AG09319 (cell line): ENCODE measurements at regions not wholly inside any gene's neighbourhood (a gene's known extent, or its start where the extent isn't known, plus 50 kb on each side); places are given as distances from the start of the nearest gene placed in this dataset.

Experiments used
- DNase-seq: peaks from one replicate; pipeline ENCODE4 v3.0.0-alpha.2; 2010; ENCODE audit warnings: low read depth; ENCODE audit errors: extremely low read depth
- CTCF ChIP-seq: IDR thresholded peaks from 2 replicates; pipeline ENCODE4 v1.5.1; 2011; ENCODE audit warnings: low read depth, mild to moderate bottlenecking, inconsistent platforms, low read length, moderate library complexity

DNA sequence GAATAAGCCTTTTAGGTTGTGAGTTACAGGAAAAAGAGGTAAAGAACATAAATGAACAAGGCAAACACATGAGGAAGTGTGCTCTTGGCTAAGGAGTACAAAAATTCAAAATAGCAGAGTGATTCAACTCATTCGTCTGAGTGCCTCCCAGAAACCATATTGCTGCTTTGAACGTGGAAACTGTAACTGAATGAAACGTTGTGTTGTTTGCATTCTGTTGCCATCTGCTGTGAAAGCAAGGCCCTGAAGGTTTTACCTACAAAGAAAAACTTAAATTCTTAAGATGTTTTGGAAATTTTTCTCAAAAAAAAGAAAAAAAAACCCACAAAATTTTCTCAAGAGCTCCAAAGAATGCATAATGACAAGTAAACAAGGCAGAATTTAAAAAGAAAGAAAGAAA, 375.4 kb upstream of the HS3ST5 start:
- no peak for DNase-seq
- no peak for TF ChIP-seq CTCF

- TF ChIP-seq CTCF: no peak
- DNase-seq: no peak
These were observed 372.1 kb upstream of the HS3ST5 start for GRCh38 chr6:114714836-114715507.

DNA sequence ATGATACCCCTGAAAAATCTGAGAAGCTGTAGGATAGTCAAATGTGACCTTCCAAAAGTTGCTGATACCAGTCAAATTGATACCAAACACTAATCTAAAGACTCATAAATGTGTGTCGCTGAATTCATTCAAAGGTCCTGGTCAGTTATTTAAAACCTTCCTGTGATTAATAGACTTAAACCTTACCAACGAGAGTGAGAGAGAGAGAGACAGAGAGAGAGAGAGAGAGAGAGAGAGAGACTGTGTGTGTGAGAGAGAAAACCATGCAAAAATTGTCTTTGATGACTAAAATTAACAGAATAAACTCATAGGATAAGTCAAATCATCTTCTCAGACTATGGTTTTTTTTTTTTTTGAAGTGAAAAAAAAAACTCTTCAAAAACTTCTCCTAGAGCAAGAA, 370.9 kb upstream of the HS3ST5 start:
- no peak for TF ChIP-seq CTCF

GRCh38 chr6:114712129-114712662, 369.4 kb upstream of the HS3ST5 start:
- TF ChIP-seq CTCF: no peak
- no peak for DNase-seq

More for the DNA sequence above, 370.9 kb upstream of the HS3ST5 start:
- no peak for DNase-seq

DNA sequence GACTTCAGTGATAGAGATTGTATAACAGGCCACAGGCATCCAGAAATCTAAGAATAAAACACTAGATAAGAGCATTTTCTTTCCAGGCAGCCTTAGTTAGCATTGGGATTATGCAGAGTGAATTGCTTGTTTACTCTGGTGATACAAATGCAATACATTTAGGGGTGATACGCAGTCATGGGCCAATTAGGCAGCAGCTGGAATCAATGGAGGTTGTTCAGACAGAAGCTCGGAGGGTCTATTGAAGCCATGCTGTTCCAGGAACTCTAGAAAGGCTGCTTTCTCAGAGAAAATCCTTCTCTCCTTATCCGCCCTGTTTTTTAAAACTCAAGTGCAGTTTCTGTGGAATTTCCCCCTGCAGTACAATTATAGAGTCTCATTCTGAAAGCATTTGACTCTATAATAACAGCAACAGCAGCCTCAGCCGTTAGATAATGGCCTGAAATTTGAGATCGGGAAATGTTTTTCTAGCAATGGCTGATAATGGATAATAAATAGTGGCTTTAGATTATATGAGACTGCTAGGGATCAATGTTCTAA, 364.3 kb upstream of the HS3ST5 start:
- DNase-seq: no peak

DNA sequence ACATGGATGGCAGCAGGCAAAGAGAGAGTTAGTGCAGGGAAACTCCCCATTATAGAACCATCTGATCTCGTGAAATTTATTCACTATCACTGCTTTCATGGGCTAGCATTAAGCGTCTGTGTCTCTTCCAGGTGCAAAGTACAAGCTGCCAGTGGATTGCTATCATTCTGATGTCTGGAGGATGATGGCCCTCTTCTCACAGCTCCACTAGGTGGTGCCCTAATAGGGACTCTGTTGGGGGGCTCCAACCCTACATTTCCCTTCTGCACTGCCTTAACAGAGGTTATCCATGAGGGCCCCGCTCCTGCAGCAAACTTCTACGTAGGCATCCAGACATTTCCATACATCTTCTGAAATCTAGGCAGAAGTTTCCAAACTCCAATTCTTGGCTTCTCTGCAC, 347.8 kb upstream of the HS3ST5 start:
- no peak for DNase-seq
- no peak for TF ChIP-seq CTCF

More for the DNA sequence above, 364.3 kb upstream of the HS3ST5 start:
- no peak for TF ChIP-seq CTCF

- no peak for DNase-seq
- no peak for TF ChIP-seq CTCF
These were observed 316.7 kb upstream of the HS3ST5 start for GRCh38 chr6:114659513-114659912.
